ENCODE measurements at regions not wholly inside any gene's neighbourhood (a gene's known extent, or its start where the extent isn't known, plus 50 kb on each side); places are given as distances from the start of the nearest gene placed in this dataset.

DNA sequence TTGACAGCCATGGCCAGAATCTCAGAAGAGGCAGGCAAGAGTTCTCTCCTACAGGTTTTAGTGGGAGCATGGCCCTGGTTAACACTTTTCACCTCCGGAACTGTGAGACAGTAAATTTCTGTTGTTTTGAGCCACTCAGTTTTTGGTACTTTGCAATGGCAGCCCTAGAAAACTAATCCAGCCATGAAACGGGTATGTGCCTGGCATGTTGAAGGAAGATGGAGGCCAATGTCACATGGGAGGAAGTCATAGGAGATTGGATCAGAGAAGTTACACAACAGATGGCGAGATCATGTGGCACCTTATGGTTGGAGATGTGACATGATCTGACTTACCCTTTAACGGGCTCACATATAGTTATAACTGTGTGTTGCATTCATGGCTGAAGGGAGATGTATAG, 63.2 kb upstream of the EED start:
- ATAC-seq: no peak
- Histone ChIP-seq H3K27me3 (no peaks in the 10 kb centered on the region), H3K4me3 (no peak overlapping the region), H3K36me3 (no peaks in the 10 kb centered on the region), H3K4me1 (peaks cover 0 to 13% (median 0%) of the 10 kb centered on the region in 3 donors), H3K9me3 (no peaks in the 10 kb centered on the region), H3K27ac (no peak overlapping the region)
- 65 to 68% methylated on average over 2 to 4 of the region's 4 CpGs for WGBS, 2 donors (ENCODE audit: low coverage in 1 of 2)
- TF ChIP-seq POLR2A (IDR thresholded peaks at IDR 0.05) (no peak), EP300 (IDR thresholded peaks at IDR 0.05) (no peak), POLR2AphosphoS5 (IDR thresholded peaks at IDR 0.05) (no peak)
- TF ChIP-seq, protein P1, sequence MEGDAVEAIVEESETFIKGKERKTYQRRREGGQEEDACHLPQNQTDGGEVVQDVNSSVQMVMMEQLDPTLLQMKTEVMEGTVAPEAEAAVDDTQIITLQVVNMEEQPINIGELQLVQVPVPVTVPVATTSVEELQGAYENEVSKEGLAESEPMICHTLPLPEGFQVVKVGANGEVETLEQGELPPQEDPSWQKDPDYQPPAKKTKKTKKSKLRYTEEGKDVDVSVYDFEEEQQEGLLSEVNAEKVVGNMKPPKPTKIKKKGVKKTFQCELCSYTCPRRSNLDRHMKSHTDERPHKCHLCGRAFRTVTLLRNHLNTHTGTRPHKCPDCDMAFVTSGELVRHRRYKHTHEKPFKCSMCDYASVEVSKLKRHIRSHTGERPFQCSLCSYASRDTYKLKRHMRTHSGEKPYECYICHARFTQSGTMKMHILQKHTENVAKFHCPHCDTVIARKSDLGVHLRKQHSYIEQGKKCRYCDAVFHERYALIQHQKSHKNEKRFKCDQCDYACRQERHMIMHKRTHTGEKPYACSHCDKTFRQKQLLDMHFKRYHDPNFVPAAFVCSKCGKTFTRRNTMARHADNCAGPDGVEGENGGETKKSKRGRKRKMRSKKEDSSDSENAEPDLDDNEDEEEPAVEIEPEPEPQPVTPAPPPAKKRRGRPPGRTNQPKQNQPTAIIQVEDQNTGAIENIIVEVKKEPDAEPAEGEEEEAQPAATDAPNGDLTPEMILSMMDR (IDR thresholded peaks at IDR 0.05): no peak

DNA sequence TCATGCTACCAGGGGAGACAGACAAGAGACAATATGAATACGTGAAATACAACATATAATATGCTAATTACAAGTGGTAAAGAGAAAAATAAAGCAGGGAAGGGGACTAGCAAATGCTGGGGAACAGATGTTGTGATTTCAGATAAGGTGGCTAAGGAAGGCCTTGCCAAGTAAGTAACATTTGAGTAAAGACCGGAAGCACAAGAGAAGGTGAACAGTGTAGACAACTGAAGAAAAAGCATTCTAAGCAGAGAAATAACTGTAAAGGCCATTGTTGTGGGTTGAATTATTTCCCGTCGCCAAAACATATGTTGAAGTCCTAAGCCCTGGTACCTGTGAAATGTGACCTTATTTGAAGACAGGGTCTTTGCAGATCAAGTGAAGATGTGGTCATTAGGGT, 63.7 kb upstream of the EED start:
- Histone ChIP-seq H3K4me3 (no peak overlapping the region), H3K27ac (no peak overlapping the region), H3K36me3 (no peaks in the 10 kb centered on the region), H3K27me3 (no peaks in the 10 kb centered on the region), H3K4me1 (peaks cover 0 to 18% (median 0%) of the 10 kb centered on the region in 3 donors), H3K9me3 (no peaks in the 10 kb centered on the region)
- TF ChIP-seq EP300 (IDR thresholded peaks at IDR 0.05) (no peak), POLR2AphosphoS5 (IDR thresholded peaks at IDR 0.05) (no peak), POLR2A (IDR thresholded peaks at IDR 0.05) (no peak)
- TF ChIP-seq, protein P1 (IDR thresholded peaks at IDR 0.05): no peak
- 84 to 93% methylated on average over 2 to 4 of the region's 4 CpGs for WGBS, 2 donors (ENCODE audit: low coverage in 1 of 2)
- no peak for ATAC-seq

DNA sequence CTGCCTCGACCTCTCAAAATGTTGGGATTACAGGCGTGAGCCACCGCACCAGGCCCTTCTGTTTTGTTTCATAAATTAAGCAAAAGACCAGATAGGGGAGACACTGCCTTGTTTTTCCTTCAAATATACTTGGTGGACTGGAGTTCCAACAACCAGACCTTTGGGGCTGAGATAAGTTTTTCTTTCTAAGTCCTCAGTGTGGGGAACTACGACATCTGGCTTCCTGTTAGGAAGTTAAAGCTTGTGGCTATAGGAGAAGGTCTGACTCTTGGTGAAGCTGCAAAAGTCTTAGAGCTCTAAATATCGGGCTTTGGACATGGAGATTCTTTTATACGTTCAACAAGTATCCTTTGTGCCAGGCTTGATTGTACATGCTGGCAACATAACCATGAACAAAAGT, 64.1 kb upstream of the EED start:
- Histone ChIP-seq H3K36me3 (no peaks in the 10 kb centered on the region), H3K4me3 (no peak overlapping the region), H3K4me1 (peaks cover 0 to 22% (median 0%) of the 10 kb centered on the region in 3 donors), H3K27ac (no peak overlapping the region), H3K27me3 (no peaks in the 10 kb centered on the region), H3K9me3 (no peaks in the 10 kb centered on the region)
- TF ChIP-seq EP300 (IDR thresholded peaks at IDR 0.05): no peak
- TF ChIP-seq POLR2A (IDR thresholded peaks at IDR 0.05): no peak
- TF ChIP-seq, protein P1 (IDR thresholded peaks at IDR 0.05): no peak
- TF ChIP-seq POLR2AphosphoS5 (IDR thresholded peaks at IDR 0.05): no peak
- 87 to 91% methylated on average over 6 of the region's 6 CpGs for WGBS, 2 donors (ENCODE audit: low coverage in 1 of 2)
- no peak for ATAC-seq

DNA sequence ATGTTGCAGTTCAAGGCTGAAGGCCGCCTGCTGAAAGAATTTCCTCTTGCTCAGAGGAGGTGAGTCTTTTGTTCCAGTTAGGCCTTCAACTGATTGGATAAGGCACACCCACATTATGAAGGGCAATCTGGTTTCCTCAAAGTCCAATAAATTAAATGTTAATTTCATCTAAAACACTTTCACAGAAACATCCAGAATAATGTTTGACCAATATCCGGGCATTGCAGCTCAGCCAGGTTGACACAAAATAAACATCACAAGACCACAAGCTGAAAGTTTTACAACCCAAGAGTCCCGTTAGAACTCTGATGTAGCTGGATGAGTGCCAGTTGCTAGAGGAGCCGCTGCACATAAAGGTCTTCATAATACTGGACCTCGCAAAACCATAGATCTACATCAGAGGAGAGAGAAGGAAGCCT, 64.9 kb upstream of the EED start:
- TF ChIP-seq, protein P1 (IDR thresholded peaks at IDR 0.05): no peak
- TF ChIP-seq EP300 (IDR thresholded peaks at IDR 0.05) (no peak), POLR2AphosphoS5 (IDR thresholded peaks at IDR 0.05) (no peak), POLR2A (IDR thresholded peaks at IDR 0.05) (no peak)
- H3K4me1 ChIP-seq: peaks cover 0 to 30% (median 3%) of the 10 kb centered on the region in 3 donors
- no peaks in the 10 kb centered on the region for H3K27me3 ChIP-seq
- WGBS, 2 donors (ENCODE audit: low coverage in 1 of 2): 56% methylated on average over 5 of the region's 5 CpGs; no CpG with 5 or more reads in 1 of the 2 donors
- H3K9me3 ChIP-seq: no peaks in the 10 kb centered on the region
- no peak overlapping the region for H3K27ac ChIP-seq
- H3K4me3 ChIP-seq: no peak overlapping the region
- H3K36me3 ChIP-seq: no peaks in the 10 kb centered on the region
- ATAC-seq: no peak

DNA sequence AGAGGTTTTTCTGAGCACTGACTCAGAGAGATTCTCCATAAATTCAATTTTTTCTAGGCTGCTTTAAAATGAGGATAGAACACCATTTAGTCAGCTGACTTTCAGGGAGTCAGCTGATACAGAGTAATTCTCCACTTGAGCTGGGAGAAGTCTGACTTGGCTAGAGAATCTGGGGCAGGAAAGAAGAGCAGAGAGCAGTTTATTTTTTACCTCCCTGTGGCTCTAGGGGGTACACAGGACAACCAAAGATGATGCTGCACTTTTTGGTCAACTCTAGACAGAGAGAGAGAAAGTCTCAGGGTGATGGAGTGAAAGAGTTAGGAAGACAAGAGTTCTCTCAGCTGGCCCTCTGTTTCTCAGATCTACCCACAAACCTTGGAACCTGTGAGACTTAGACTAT, 67.3 kb upstream of the EED start:
- no peaks in the 10 kb centered on the region for H3K36me3 ChIP-seq
- ATAC-seq: no peak
- H3K27me3 ChIP-seq: no peaks in the 10 kb centered on the region
- no peak overlapping the region for H3K27ac ChIP-seq
- H3K4me1 ChIP-seq: peaks cover 3 to 47% (median 9%) of the 10 kb centered on the region in 3 donors
- H3K4me3 ChIP-seq: no peak overlapping the region
- TF ChIP-seq POLR2AphosphoS5 (IDR thresholded peaks at IDR 0.05) (no peak), EP300 (IDR thresholded peaks at IDR 0.05) (no peak), POLR2A (IDR thresholded peaks at IDR 0.05) (no peak)
- TF ChIP-seq, protein P1 (IDR thresholded peaks at IDR 0.05): no peak
- no peaks in the 10 kb centered on the region for H3K9me3 ChIP-seq

Data from gastroesophageal sphincter (tissue), 4 donors.